Hematopoietic multipotent progenitor cell (in vitro differentiated cells): ENCODE measurements at regions not wholly inside any gene's neighbourhood (a gene's known extent, or its start where the extent isn't known, plus 50 kb on each side); places are given as distances from the start of the nearest gene placed in this dataset.
A peak's percentile ranks its signal among the peaks of the same experiment; 100 is the strongest.
"Not testable (repeated sequence)": the region's sequence is repeated elsewhere in the genome, so short reads cannot be mapped to it uniquely, and the experiment has no call there.

ENCODE experiments used
- DNase-seq, 3 donors: peaks; one replicate each; pipeline ENCODE4 v3.0.0-alpha.2; 2011 to 2015; ENCODE audit warnings: low read depth in 2 of 3, low spot score in 2 of 3

- DNase-seq, result no peak
Observed at GRCh38 chr6:114862064-114862463, 519.2 kb upstream of the HS3ST5 start.

DNA sequence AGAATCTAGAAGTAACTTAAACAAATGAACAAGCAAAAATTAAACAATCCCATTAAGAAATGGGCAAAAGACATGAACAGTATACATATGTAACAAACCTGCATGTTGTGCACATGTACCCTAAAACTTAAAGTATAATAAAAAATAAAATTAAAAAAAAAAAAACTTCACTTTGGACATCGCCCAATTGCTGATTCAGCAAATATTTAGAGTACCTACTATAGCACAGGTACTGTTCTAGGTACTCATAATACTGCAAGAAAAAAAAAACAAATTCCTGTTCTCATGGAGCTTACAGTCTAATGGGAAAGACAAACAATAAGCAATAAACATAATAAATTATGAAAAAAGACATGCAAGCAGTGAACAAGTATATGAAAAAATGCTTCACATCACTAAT is 501.5 kb upstream of the HS3ST5 start:
- no peak for DNase-seq

DNA sequence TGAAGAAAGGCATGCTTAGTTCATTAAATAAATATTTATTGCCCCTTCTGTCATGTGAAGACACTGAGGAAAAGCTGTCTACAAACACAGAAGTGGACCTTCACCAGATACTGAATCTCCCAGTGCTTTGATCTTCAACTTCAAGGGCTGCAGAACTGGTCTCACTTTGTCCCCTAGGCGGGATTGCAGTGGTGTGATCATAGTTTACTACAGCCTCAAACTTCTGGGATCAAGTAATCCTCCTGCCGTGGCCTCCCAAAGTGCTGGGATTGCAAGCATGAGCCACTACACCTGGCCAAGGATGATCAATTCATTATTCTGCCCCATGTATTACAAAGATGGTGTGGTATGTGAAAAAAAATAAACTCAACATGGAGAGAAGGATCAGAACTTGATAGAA is 496.2 kb upstream of the HS3ST5 start:
- no peak for DNase-seq

DNA sequence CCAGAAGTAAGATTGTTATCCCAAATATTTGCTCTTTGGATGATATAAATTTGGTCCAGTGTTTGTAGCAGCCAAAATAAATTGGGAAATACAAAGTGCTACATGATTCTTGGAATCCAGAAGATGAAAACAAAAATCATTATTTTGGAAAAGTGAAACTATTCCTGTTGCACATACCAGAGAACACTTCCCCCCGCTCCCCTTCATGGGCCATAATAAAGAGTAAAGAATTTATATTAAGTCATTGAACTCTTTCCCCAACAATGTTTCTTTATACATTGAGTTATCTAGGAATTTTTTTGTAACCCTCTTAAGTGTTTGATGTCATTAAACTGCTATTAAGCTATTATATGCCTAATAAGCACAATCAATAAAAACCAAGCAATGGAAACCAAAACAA is 490.4 kb upstream of the HS3ST5 start:
- no peak for DNase-seq

DNA sequence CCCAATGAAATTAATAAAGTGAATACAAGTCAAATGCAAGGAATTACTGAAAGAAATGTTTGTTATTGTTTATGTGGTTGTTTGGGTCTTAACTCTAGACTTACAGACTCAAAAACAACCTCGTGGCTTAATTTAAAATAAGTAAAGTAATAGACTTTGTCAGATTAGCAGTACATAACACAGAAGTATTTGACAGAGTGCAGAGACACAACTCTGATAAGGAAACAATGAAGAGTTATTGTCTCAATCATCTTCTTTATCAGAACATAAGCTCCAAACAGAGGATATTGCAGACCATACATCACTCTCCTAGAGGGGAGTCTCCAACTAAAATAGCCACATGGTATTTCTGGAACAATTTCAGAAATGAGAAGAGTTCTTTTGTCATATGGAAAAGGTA is 487.7 kb upstream of the HS3ST5 start:
- no peak for DNase-seq

GRCh38 chr6:114827135-114827534 is 484.3 kb upstream of the HS3ST5 start:
- DNase-seq, result no peak

DNA sequence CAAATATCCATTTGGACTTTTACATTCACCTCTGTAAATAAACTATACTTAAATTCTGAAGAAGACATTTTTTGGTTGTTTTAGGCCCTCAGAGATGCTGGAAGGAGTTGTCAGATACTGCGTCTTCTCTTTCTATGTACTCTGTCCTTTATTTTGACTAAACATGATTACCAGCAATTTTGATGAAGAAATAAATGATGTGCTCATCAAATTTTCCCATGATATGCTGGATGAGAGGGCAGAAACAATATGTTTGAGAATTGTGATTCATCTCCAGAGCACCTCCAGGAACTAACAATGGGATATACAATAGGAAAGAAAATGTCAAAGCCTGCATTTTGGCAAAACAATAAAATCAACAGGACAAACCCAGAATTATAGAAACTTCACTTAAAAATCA is 481.6 kb upstream of the HS3ST5 start:
- DNase-seq, result no peak

DNA sequence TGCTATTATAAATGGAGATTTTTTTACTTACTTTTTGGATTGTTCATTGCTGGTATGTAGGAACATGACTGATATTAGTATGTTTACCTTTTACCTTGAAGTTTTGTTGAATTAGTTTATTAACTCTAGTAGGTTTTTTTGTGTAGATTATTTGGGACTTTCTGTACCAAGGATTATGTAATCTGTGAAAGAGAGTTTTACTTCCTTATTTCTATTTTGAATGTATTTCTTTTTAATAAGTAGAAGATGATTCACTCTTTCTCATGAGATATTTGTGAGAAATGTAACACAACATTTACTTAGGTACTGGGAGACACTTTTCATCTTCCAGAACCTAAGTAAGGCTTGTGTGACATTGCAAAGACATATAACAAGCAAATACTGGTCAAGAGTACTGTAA is 473.9 kb upstream of the HS3ST5 start:
- no peak for DNase-seq

DNA sequence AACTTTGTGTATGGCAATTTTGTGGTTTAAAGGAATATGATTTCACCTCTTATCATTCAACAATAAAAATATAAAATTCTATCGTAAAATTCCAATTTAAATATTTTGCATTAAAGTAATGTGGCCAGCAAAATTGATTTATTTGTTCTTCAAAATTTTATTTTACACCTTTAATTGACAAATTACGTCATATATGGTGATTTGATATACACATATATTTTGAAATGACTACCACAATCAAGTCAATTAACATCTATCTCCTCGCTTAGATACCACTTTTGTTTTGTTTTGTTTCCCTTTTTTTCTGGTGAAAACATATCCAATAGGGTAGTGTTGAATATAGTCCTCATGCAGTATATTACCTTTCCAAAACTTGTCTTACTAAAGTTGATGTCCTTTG is 467.6 kb upstream of the HS3ST5 start:
- DNase-seq, result no peak

- DNase-seq, result not testable (repeated sequence)
Observed at GRCh38 chr6:114805426-114805825, 462.6 kb upstream of the HS3ST5 start.

DNA sequence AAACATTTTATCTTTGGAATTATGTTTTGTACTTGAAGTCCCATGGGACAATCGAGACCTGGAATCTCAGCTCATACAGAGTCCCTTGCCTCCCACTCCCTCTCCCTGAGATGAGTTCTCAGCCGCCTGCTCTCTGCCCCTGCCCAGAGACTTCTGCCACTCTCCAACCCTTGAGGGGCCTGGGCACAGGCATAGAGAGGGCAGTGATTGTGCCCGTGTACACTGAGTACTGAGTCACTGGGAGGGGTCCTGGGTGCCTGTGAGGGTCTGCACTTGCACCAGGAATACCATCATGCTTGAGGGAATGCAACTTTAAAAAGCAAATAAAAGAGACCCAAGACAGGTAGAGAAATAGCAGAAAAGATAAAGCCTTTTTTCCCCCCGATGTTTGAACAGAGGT is 453.8 kb upstream of the HS3ST5 start:
- no peak for DNase-seq

DNA sequence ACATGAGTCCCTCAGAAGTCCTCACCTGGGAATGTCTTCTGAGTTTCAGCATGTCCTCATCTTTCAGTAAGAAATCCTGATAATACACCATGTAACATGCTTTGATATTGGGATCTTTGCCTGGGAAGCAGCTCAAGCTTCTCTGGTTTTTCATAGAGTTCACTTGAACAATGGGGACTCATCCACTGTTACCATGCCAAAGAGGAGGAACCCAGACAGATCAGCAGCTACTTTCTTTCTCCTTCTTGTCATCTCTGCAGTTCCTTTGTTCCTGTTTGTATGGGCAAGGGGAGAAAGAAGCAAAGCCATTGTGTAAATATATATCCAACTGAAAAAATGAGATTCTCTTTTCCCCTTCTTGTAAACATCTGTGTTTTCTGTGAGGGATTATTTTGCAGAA is 450.6 kb upstream of the HS3ST5 start:
- DNase-seq, result no peak

DNA sequence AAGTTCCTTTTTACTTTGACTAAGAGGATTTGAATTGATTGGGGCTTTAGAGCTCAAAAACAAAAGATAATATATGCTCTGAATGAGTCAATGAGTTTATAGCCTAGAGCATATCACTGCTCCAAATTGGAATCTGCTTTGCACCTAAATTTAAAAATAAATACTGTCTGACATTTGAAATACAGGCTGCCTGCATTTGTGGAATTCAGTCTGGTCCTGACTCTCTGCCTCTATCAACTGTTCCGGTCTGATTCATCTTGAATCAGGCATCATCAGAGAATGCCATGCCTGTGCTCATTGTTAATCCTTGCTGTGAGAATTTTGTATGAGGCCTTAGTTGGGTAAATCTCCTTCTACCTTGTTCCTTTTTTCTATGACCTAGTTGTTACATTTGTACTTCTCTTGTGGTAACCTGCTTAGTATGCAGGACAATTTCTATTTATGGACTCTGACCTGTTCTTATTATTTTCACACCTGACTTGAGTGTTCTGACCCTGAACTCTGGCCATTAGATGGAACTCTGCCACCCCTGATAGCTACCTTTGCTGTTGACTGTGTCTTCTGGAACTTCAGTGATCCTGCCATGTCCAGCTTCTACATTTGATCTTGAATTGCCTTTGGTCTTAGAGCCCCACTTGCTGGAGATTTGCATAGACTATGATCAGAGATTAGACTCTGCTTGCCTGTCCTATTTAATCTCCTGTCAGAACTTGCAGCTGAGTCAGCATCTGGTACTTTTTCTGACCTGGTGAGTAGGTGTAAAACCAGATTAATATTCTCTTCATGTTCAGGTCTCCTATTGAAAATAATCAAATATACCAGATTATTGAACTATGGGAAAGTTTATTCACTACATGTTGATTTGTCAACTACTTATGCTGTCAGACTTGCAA is 442.7 kb upstream of the HS3ST5 start:
- DNase-seq, result no peak

DNA sequence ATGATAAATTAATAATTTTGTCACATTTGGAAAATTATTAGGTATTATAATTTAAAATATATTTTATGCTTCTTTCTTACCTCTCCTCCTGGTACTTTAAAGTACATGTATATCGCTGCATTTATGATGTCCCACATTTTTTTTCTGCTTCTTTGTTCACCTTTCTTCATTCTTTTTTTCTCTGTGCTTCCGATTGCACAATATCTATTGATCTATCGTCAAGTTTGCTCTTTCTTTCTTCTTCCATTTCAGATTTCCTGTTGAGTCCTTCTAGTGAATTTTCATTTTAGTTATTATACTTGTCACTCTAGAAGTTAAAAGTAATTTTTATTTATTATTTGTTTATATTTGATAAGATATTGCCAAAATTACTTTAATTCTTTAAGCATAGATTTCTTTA is 441.0 kb upstream of the HS3ST5 start:
- no peak for DNase-seq

DNA sequence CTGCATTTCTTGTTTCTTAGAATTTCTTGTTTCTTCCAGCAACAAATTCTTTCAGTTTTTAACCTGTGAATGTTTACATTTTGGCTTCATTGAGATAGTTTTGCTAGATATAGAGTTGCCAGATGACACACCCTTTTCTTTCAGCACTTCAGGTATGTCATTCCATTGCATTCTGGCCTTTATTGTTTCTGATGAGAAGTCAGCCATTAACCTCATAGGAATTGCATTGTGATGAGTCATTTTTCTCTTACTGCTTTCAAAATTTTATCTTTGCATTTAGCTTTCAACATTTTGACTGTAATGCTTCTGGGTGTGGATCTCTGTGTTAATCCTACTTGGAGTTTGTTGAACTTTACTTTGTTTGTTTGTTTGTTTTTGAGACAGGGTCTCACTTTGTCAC is 440.3 kb upstream of the HS3ST5 start:
- no peak for DNase-seq

GRCh38 chr6:114764866-114765265 is 422.0 kb upstream of the HS3ST5 start:
- DNase-seq, result no peak

DNA sequence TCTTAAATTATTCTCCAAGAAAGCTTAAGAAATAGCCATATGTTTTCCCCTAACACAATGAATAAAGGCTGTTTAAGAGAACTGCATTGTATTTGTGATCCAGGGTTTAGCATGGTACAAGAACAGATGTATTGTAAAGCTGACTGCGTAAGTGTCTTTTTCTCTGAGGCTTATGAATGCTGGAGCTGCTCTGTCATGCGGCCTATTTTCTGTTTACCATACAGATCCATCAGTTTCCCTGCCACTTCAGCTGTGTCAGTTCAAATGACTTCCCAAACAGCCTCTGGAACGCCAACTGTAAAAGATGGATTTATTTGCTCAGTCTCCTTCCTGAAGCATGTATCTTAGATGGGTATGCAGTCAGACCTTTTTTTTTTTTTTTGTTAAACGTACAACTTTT is 419.3 kb upstream of the HS3ST5 start:
- no peak for DNase-seq

DNA sequence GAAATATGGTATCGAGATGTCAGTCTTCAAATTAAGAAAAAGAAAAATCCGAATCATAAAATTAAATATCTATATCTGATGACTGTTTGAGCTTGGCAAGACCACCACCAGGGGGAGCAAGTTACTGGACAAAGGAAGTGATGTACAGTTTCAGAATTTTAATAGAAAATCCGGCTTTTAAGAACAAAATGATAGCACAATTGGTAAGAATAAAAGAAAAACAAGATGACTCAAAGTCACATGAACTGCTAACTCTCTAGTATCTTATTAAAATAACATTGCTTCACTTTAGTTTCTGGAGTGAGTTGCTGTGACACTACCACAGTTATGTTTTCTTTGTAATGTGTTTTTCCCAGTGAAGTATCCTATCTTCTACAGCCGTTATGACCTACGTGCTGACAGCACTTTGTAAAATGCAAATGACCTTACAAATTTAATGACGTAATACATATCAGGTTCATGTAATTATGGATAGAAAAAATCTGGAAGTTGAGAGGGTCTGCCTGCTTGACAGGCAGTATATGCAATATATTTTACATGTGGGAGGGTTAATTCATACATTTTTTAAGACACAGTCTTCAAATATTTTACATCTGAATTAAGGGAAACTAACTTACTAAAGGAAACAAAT is 405.3 kb upstream of the HS3ST5 start:
- peak in 2 of 3 donors; percentile 26 to 52 for DNase-seq

GRCh38 chr6:114740547-114740946 is 397.7 kb upstream of the HS3ST5 start:
- no peak for DNase-seq

DNA sequence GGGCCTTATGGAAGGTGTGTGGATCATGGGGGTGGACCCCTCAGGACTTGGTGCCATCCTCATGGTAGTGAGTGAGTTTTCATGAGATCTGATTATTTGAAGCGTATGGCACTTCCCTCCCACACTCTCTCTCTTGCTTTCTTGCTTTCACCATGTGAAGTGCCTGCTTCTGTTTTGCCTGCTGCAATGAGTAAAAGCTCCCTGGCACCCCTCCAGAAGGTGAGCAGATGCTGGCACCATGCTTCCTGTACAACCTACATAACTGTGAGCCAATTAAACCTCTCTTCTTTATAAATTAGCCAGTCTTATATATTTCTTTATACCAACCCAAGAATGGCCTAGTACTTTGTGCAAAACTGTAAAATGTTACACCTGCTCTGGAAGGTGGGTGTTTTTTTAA is 396.8 kb upstream of the HS3ST5 start:
- no peak for DNase-seq

DNA sequence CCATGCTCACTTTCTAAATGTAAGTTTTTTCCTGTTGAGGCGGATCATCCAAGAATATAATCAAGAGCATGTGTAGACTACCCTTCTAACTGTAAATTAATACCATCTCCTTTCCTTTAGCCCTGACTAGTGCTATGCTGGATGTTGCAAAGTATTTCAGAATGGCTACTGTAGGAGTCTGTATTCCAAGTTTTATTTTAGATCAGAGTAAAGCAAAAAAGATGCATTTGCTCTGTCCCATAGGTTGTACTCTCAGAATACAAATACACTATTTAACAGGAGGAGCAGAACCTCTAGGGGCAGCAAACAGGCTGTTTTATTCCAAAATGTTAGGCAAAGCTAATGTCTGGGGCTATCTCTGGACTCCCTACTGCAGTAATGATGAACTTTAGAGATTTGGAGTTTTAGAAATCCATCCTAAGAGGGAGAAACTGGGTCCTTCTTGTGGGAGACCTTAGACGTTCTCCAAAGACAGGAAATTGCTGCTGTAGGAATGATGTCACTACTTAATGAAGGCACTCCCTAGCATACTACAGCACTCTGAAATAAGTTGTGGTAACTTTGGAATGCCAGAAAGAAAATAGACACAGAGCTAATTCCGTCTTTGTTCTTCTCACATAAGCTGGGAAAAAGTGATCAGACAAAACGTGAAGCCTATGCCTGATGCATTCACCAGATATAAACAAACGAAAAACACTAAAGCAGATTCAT is 392.4 kb upstream of the HS3ST5 start:
- no peak for DNase-seq

- DNase-seq, result no peak
Observed at GRCh38 chr6:114733596-114733995, 390.8 kb upstream of the HS3ST5 start.
